ENCODE measurements at regions not wholly inside any gene's neighbourhood (a gene's known extent, or its start where the extent isn't known, plus 50 kb on each side); places are given as distances from the start of the nearest gene placed in this dataset.
"Not testable (repeated sequence)": the region's sequence is repeated elsewhere in the genome, so short reads cannot be mapped to it uniquely, and the experiment has no call there.

- TF ChIP-seq CTCF (optimal IDR thresholded peaks at IDR 0.05 in 1 of 3, IDR thresholded peaks at IDR 0.05 in 1 of 3, conservative IDR thresholded peaks at IDR 0.05 in 1 of 3; ENCODE audit: extremely low read depth in 1 of 3, insufficient read depth in 2 of 3, low read length in 3 of 3); EZH2 (IDR thresholded peaks at IDR 0.05; ENCODE audit: low read length): not testable (repeated sequence)
Observed at GRCh38 chr11:71714510-71714909, 118.5 kb upstream of the DEFB108B start.
